NCI-H1694 treated with DMSO at 0.1 percent for 48 hours (cell line): ENCODE measurements at regions not wholly inside any gene's neighbourhood (a gene's known extent, or its start where the extent isn't known, plus 50 kb on each side); places are given as distances from the start of the nearest gene placed in this dataset.
"Not testable (repeated sequence)": the region's sequence is repeated elsewhere in the genome, so short reads cannot be mapped to it uniquely, and the experiment has no call there.

ENCODE experiments used
- DNase-seq: peaks from one replicate; lab custom pipeline; 2025; lab: John Stamatoyannopoulos, UW

DNA sequence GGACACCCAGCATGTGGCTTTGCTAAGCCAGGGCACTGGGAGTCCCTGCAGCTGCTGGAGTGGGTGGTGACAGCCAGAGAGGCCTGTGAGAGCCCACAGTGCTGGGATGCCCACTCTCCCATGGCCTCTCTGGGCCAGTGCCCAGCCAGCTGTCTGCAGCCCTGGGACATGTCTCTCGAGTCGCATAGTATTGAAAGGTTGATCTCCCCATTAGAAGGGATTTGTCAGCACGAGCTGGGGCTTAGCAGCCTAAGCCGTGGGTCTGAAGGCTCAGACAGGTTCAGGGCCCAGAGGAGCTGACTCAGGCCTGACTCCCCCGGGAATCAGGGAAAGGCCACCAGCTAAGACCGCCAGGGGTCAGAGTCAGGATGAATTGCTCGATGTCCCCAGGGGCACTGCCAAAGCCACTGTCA, 53.5 kb downstream of the FOXD2 start:
- no peak for DNase-seq

DNA sequence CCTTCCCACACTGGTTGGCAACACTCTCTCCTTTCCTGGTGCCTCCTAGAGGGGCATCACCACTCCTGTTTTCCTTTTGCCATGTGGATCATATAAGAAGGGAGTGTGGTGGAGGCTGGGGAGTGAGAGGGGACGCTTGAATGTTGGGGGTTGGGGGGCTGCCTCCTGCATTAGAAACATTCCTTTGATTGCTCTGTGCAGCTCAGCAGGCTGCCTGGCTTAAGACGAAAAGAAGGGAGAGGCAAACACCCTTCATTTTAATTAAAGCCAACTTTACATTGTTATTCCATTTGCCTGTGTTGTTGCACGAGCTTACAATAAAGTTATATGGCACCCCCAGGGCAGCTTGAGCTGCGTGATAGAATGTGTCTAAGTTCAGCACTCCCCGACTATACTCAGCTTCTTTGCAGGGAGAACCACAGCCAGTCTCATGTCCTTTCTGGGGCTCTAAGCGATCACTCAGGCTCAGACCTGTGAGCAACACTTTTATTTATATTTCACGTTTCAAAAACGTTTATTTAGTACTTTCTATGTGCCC, 57.4 kb downstream of the FOXD2 start:
- DNase-seq: no peak

DNA sequence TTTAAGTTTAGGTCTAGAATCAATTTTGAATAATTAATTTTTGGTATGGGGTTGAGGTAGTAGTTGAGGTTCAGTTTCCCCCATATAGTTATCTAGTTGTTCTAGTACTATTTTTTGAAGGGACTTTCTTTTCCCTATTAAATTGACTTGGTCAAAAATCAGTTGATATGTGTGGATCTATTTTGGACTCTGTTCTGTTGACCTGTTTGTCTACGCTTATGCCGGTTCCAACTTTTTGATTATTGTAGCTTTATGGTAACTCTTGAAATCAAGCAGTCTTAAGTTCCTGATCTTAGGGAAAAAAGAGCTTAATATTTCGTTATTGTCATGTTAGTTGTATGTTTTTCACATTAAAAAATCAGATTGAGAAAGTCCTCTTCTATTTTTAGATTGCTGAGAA, 60.7 kb downstream of the FOXD2 start:
- no peak for DNase-seq

DNA sequence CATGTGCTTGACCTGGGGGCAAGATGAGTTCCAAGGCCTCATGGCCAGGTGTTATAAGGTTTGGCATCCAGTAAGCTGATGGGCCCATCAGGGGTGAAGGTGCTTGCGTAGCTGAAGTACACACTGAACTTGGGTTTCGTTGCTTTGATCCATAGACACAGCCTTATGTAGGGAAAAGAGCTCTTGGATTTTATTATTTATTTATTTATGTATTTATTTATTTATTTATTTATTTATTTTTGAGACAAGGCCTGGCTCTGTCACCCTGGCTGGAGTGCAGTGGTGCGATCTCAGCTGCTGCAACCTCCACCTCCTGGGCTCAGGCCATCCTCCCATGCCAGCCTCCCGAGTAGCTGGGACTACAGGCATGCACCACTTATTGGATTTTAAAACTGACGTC, 63.2 kb downstream of the FOXD2 start:
- no peak for DNase-seq

DNA sequence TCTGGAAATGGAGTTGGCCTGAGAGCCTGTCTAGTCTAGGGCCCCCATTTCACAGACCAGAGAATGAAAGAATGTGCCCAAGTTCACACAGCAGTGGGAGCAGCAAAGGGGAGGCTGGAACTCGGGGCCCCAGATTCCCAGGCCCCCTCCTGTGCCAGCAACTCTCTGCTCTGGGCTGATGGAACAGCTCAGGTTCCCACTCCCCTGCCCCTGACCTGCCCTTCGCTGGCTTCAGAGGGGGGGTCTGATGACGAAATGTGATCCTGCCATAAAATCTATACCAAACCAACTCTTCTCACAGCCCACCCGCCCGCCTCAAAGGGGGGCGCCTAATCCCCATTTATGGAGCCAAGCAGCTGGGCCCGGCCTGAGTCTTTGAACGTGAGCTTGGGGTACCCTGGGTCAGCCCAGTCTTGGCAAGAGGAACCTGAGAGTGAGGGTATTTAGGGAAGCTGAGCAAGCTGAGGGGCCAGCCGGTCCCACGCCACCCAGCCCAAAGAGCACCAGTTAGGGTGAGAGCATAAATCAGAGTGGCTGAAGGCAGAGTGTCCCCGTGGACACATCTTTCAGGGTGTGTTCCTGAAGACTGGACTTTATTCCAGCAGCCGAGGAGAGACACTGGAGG, 65.0 kb downstream of the FOXD2 start:
- no peak for DNase-seq

DNA sequence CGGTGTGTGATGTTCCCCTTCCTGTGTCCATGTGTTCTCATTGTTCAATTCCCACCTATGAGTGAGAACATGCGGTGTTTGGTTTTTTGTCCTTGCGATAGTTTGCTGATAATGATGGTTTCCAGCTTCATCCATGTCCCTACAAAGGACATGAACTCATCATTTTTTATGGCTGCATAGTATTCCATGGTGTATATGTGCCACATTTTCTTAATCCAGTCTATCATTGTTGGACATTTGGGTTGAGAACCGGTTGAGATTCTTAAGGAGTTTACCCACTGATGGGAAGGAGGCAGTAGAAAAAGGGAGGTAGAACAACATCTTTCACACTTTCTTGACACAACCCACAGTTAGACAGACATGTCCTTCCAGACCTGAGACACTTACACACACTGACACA, 67.0 kb downstream of the FOXD2 start:
- DNase-seq: not testable (repeated sequence)

DNA sequence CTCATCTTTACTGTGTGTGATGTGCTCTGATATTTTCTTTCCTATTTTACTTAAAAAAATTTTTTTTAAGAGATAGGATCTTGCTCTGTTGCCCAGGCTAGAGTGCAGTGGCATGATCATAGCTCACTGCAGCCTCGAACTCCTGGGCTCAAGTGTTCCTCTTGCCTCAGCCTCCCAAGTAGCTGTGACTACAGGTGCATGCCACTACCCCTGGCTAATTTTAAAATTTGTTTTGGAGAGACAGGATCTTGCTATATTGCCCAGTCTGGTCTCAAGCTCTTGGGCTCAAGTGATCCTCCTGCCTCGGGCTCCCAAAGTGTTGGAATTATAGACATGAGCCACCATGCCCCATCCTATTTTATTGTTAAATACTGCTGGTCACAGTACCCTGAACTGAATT, 67.4 kb downstream of the FOXD2 start:
- DNase-seq: no peak

DNA sequence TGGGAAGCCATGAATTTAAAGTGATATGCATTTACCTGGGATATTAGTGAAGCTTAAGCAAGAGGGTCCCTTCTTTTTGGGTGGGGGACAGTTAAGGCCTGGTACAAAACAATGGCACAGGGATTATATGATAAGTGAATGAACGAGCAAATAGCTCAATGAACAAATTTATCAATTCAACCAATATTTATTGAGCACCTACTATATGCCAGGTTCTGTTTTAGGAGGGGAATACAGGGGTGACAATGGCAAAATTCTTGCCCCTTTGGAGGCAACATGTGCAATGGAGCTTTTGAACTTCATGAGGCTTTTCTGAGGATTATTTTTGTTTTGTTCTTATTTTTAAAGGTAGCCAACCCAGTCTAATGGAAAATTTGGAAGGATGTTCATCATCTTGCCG, 68.2 kb downstream of the FOXD2 start:
- no peak for DNase-seq

DNA sequence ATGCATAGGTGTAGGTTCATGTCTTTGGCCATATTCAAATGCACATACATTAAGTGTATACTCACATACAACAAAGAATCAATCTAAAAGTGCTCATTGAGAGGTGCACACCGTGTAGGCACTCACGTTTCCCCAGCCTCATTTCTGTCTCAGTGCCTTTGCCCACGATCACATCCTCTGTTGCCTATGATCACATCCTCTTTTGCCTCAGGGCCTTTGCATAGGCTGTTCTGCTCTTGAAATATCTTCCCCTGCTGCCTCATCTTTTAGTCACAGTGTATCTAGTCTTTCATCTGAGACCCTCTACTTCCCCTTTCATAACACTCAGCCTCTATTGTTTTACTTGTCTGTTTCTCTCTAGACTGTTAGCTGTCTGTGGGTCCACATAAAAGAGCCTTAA, 69.3 kb downstream of the FOXD2 start:
- DNase-seq: no peak

DNA sequence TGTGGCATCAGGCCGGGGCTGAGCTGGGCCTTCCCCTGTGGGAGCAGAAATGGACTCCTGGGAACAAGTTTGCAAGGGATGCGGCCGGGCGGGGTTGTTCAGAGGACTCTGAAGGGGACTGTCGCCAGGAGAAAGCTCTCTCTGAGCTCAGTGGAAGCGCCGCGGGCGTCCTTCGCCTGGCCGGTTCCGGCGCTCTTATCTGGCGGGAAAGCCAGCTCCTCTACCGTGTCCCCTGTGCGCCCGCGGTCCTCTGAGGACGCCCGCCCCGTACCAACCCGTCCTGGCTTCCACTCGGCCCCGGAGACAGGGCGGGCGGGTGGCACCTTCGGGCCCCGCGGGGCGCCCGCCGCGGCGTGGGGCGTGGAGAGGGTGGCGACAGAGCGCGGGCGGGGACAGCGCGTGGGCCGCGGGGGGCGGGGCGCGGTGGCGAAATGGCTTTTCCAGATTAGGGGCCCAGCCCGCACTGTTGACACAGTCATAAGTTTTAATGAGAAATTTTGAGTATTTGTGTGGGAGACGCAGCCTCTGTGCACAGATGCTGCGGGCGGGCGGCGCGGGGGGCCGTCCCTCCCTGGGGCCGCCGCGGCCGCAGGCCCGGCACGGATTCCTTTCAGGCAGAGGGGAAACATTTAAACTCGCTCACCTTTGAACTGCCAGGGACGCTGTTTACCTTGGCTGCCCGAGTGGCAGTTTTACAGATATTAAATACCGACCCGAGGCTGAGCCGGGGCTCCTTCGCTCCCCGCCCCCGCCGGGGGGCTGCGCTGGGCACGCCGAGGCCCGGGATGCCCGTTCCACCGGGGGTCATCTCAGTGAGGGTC, 70.2 kb downstream of the FOXD2 start:
- DNase-seq: no peak

DNA sequence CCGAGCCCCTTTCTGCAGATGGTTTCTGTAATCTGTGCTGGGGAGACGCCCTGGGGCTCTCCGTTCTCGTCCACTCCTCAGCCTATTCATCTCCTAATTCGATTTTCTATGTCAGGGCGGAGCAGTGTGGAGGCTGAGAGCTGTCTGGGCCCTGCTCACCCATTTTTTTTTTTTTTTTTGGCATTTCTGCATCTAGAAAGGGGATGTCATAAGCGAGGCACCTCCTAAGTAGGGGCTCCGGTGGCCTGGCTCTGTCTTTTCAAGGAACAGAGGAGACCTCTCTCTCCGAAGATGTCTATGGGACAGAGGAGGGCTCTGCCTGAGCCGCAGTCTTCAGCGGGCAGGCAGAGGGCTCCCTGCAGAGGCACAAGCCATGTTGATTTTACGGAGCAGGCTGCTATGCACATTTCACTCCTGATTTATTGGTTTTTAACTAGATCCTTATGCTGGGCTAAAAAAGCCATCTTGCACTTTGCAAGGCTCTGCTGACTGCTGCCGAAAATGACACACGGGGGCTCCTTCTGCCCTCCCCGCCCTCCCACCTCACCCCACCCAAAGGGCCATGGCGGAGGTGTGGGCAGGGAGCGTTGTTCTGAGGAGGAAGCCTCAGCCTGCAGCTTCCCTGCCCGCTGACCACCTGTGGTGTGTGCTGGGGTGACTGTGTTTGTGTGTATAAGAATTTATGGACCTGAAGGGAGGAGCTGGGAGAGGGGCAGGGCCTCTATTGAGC, 71.0 kb downstream of the FOXD2 start:
- peak; percentile 34 for DNase-seq

DNA sequence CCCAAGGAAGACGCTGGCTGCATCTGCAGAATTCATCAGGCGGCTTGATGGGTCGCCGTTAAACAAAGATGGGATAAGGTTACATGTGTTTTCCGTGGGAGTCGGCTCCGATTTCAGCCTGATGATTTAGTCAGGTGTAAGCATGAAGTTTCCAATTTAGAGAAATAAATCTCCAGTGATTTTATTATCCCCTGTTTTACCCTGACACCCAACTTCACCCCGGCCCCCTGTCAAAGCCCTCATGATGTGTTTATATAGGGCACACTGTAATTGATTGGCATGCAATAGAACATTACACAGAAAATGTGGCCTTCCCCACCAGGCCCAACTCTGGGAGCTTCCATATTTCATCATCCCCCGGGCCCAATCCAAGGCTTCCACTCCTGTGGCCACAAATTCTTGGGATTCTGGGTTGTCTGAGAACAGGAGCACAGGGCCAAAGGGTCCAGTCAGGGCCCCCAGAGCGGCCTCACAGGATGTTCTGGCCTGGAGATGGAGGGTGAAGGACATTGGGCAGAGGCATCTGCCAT, 72.5 kb downstream of the FOXD2 start:
- no peak for DNase-seq

DNA sequence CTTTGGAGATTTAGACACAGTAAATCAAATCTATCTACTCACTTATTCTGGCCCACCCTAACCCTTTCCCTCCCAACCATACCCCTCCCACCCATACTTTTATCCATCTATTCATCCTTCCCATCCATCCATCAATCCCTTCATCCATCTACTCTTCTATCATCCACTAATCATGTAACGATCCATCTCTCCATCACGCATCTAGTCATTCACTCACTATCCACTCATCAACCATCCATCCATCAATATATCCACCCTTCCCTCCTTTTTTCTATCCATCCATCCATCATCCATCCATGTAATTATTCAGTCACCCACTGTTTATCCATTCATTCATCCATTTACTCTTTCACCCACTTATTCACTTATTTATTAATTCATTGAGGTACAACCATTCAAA, 74.0 kb downstream of the FOXD2 start:
- DNase-seq: no peak

DNA sequence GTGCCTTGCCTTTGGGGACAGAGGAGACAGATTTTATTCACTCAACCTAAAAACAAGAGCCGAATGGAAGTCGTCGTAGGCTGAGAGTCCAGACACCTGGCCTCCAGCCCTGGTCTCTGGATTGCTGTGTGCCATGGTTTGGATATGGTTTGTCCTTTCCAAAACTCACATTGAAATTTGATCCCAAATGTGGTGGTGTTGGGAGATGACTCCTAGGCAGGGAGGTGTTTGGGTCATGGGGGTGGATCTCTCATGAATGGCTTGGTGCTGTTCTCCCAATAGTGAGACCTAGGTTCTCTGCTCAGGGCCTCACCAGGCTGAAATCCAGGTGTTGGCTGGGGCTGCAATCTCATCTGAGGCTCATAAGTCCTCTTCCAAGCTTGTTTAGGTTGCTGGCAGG, 75.5 kb downstream of the FOXD2 start:
- DNase-seq: no peak

DNA sequence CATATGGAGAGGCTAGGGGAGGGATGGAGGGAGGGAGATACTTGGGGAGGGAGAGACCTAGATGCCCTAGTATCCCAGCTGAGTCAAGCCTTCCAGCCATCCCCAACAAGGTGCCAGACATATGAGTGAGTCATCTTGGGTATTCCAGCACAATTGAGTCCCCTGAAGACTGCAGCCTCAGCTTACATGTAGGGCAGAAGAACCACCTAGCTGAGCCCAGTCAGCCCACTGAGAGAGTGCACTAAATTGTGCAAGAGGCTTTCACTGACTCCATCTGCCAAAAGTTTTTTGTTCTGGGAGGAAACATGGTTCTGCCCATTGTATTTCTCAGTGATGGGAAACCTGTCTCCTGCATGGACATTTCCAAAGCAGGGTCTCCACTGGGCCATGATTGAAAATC, 76.4 kb downstream of the FOXD2 start:
- DNase-seq: no peak

DNA sequence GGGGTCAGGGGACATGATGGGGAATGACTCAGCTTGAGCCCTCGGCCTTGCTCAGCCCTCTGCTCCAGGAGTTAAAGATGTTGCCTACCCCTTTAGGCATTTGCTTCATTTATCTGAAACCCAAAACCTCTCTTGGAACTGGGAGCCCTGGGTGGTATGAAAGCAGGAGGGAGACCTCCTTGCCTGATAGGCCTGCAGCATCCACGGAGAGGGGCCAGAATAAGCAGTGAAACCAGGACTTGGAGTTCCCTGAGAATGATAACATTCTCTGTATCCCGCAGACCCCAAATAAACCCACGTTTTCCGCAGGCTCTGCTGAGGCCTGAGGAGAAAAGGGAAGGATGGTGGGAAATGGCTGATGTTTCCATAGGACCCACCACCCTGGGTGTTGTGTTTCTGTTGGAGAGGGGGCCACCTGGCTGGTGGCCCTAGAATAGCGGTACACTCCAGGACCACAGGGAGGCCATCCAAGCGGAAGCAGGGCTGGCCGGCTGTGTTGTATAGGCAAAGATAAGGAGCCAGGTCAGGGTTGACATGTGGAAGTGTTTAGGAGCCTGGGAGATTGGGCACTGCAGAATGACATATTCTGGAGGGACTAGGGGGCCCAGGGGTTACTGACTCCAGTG, 77.4 kb downstream of the FOXD2 start:
- no peak for DNase-seq

DNA sequence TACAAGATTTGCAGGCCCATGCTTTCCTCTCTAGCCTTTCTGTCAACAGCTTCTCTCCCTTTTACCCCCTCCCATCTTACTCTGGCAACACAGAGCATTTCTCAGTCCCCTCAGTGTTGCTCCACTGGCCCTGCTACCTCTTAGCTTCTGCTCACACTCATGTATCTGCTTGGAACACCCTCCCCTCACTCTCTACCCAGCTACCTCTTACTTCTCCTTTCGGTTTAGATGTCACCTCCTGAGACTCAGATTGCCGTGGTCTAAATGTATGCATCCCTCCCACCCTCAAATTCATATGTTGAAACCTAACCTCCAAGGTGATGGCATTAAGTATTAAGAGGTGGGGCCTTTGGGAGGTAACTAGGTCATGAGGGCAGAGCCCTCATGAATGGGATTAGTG, 80.1 kb downstream of the FOXD2 start:
- DNase-seq: no peak

DNA sequence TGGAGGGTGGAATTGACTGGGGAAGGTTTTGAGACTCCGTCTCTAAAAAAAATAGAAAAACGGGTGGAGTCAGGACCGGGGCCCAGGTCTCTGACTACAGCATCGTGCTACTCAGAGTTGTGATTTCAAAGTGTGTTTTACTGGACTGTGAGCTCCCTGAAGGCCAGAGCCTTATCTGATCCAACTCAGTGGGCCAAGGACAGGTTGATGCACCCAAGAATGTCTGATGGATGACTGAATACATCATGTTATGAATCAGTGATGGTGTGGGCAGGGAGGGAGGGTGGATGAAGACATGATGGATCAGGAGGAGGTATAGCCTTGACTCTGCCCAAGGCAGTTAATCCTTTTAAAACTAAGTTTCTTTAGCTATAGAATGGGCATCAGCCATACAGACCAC, 81.6 kb downstream of the FOXD2 start:
- no peak for DNase-seq

DNA sequence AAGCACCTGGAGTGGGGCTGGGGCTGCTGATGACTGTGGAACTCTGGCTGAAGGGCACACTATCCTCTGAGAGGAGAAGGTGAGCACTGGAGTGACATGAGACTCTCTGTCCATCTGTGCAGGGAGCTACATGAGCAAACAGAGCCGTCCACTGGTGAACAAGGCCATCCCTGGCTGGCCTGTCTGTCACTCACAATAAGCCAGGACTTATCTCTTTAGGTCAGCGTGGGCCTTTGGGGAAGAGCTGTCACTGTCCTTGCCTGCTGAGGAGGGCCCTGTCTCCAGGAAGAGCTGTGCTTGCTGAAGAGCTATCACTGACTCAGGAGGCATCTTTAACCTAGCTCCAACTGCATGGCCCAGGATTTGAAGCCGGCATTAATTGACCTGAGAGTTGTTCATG, 82.1 kb downstream of the FOXD2 start:
- no peak for DNase-seq

DNA sequence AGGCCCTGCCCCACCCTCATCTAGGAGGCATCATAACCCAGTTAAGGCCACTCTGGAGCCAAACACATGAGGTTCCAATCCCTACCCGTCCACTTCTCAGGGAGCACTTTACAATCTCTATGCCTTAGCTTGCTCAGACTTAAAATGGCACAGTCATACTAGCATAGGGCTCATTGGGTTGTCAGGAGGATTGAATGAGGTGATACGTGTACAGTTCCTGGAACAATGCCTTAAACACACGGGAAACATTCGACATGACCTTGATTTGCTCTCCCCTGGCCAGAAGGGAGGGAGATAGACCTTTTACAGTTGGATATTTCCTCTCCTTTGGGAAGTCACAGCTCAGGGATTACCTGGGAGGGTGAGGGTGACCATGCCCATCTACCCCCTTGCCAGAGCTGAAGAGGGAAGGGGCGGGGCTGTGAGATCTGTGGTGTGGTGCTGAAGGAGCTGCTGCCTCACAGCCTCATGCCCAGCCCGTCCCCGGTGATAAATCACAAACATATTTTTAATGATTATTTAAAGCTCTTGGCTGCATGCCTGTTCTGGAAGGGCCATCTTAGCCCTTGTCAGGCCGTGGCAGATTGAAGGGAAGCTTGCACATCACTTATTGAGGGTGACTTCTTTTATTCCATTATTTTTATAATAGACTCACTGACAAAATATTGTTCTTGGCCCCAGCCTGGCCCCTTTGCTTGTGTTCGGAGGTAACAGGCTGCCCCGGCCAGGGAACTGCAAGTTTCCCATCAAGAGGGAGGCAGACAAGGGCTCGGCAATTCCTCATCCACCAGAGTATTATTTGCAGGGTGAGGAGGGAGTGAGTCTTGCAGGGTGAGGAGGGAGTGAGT, 83.4 kb downstream of the FOXD2 start:
- DNase-seq: no peak
